Nephron (organoid): ENCODE measurements at regions not wholly inside any gene's neighbourhood (a gene's known extent, or its start where the extent isn't known, plus 50 kb on each side); places are given as distances from the start of the nearest gene placed in this dataset.
"Not testable (repeated sequence)": the region's sequence is repeated elsewhere in the genome, so short reads cannot be mapped to it uniquely, and the experiment has no call there.

Experiments used
- H3K27ac Mint-ChIP-seq, 3 experiments: 2 replicates each; pipeline ENCODE4 v1.8.0; 2020; ENCODE audit warnings: mixed read lengths in 3 of 3, mild to moderate bottlenecking in 2 of 3, moderate library complexity in 1 of 3
- H3K27me3 Mint-ChIP-seq: 2 replicates; pipeline ENCODE4 v1.8.0; 2021; ENCODE audit warnings: low read depth, mild to moderate bottlenecking, moderate library complexity, mixed read lengths
- H3K36me3 Mint-ChIP-seq: 2 replicates; pipeline ENCODE4 v1.8.0; 2020; ENCODE audit warnings: low read depth, mixed read lengths
- H3K4me1 Mint-ChIP-seq: 2 replicates; pipeline ENCODE4 v1.8.0; 2020; ENCODE audit warnings: mixed read lengths
- H3K4me3 Mint-ChIP-seq, 3 experiments: 2 replicates each; pipeline ENCODE4 v1.8.0; 2020; ENCODE audit warnings: mild to moderate bottlenecking in 3 of 3, mixed read lengths in 3 of 3, moderate library complexity in 2 of 3
- H3K9me3 Mint-ChIP-seq: 2 replicates; pipeline ENCODE4 v1.8.0; 2020; ENCODE audit warnings: mixed read lengths
- TF ChIP-seq, protein P1 (sequence below), 3 experiments: fragments of 200-600 bp; sonication (generic); IDR thresholded peaks; one replicate each; pipeline ENCODE4 v1.5.0; 2021; ENCODE audit warnings: antibody characterized with exemption in 3 of 3; ENCODE audit not compliant: unreplicated experiment in 3 of 3

DNA sequence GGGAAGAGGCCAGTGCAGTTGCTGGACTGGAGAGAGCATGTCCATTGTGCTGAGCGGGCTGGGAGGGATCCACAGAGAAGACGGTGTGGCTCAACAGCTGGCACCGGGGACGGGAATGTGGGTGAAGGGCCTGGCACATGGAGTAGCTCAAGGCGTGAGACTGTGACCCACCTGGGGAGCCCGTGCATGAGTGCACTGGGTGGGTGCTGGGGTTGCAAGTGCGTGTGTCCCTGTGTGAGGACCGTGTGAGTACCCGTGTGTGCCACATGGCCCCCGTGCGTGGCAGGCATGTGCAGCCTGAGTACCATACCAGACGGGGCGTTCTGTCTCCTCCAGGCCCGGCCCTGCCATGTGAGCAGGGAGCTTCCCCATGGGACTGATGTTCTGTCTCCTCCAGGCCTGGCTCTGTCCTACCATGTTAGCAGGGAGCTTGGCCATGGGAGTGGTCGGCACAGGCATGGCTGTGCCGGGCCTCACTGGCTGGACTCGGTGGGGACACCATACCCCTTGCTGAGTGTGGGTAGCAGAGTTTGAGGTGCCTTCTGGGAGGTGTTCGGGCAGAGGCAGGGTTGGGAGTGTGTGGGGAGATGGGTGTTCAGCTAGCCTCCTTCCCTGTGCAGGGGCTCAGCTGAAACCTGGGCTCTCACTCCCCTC, 234.4 kb downstream of the TMEM121 start:
- H3K27me3 Mint-ChIP-seq: no peaks in the 10 kb centered on the region
- TF ChIP-seq, protein P1, sequence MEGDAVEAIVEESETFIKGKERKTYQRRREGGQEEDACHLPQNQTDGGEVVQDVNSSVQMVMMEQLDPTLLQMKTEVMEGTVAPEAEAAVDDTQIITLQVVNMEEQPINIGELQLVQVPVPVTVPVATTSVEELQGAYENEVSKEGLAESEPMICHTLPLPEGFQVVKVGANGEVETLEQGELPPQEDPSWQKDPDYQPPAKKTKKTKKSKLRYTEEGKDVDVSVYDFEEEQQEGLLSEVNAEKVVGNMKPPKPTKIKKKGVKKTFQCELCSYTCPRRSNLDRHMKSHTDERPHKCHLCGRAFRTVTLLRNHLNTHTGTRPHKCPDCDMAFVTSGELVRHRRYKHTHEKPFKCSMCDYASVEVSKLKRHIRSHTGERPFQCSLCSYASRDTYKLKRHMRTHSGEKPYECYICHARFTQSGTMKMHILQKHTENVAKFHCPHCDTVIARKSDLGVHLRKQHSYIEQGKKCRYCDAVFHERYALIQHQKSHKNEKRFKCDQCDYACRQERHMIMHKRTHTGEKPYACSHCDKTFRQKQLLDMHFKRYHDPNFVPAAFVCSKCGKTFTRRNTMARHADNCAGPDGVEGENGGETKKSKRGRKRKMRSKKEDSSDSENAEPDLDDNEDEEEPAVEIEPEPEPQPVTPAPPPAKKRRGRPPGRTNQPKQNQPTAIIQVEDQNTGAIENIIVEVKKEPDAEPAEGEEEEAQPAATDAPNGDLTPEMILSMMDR (IDR thresholded peaks at IDR 0.05; ENCODE audit: unreplicated experiment in 3 of 3): no peak
- no peaks in the 10 kb centered on the region for H3K4me1 Mint-ChIP-seq
- no peak overlapping the region for H3K4me3 Mint-ChIP-seq
- H3K27ac Mint-ChIP-seq: no peak overlapping the region
- peaks cover 6% of the 10 kb centered on the region for H3K36me3 Mint-ChIP-seq
- peaks cover 37% of the 10 kb centered on the region for H3K9me3 Mint-ChIP-seq

DNA sequence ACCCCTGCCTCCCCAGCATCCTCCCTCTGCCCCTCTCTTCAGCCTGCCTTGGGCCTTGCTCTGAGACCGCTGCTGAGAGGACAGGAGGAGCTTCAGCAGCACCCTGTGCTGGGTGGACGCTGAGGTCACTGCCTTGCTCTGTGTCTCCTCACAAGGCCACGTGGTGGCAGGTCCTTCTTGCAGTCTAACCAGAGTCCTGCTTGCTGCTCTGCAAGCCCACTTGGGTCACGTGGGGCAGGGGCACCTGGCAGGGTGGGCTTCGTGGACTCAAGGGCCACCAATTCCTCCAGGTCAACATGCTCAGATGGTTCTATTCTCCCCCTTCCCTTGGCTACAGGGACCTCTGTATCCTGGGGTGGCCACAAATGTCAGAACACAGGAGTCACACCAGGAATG, 235.0 kb downstream of the TMEM121 start:
- H3K27ac Mint-ChIP-seq, H3K27me3 Mint-ChIP-seq, H3K36me3 Mint-ChIP-seq, H3K4me1 Mint-ChIP-seq, H3K4me3 Mint-ChIP-seq: not testable (repeated sequence)
- peaks cover 39% of the 10 kb centered on the region for H3K9me3 Mint-ChIP-seq

DNA sequence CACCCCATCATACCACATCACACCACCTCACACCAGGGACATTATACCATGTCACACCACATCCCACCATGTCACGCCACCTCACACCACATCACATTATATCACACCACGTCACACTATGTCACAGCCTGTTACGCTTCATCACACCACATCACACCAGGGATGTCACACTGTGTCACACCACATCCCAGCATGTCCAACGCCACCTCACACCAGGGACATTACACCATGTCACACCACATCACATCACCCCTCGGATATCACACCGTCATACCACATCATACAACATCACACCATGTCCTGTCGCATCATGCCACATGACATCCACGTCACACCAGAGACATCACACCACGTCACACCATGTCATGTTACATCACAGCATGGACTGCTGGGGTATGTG, 235.5 kb downstream of the TMEM121 start:
- Mint-ChIP-seq H3K4me1 (no peaks in the 10 kb centered on the region), H3K36me3 (peaks cover 6% of the 10 kb centered on the region), H3K9me3 (peaks cover 44% of the 10 kb centered on the region), H3K27ac (no peak overlapping the region), H3K27me3 (no peaks in the 10 kb centered on the region), H3K4me3 (no peak overlapping the region)
- TF ChIP-seq, protein P1 (IDR thresholded peaks at IDR 0.05; ENCODE audit: unreplicated experiment in 3 of 3): no peak

DNA sequence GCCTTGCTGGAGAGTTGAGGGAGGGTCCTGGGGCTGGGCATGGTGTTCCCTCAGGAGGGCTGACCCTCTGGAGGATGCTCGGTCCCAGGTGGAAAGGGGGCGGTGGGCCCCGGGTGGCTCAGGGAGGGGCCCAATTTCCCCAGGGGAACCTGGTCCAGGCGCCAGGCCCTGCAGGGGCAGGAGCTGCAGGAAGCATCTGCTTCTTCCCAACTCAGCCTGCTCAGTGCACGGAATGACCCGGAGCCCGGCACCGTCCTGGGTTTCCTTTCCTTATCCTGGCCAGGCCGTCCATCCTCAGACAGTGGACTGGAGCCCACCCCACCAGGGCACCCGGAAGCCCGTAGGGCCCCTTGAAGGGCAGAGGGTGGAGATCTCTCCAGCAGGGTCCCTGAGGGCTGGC, 235.9 kb downstream of the TMEM121 start:
- H3K27ac Mint-ChIP-seq, H3K36me3 Mint-ChIP-seq, H3K4me3 Mint-ChIP-seq, H3K4me1 Mint-ChIP-seq, H3K27me3 Mint-ChIP-seq: not testable (repeated sequence)
- H3K9me3 Mint-ChIP-seq: peaks cover 40% of the 10 kb centered on the region

DNA sequence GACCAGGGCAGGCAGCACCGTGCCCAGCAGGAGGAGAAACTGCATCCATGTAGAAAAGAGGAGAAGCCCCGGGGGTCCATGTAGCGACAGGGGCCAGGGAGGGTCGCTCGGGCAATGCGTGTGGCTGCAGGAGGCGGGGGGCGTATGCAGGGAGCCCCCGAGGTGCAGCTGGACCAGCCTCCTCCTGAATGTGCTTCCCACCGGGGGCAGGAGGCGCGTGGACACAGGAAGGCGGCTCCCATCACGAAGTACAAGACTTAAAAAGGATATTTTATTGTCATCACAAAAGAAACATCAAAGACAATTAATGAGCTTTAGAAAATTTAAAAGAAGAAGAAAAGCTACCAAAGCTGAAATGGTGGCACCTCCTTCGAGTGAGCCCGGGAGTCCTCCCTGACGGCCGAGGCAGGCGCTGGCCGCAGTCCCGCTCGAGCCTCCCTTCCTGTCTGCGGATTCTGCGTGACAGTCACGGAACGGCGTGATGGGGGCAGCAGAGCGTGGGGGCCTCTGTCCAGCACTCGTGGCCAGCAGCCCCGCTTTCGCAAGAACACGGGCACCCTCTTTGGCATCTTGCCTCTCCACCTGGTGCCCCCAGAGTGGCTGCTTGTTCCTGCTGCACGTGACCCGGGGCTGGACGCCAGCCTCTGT, 238.0 kb downstream of the TMEM121 start:
- H3K4me1 Mint-ChIP-seq, H3K27me3 Mint-ChIP-seq, H3K4me3 Mint-ChIP-seq, H3K27ac Mint-ChIP-seq, H3K36me3 Mint-ChIP-seq: not testable (repeated sequence)
- H3K9me3 Mint-ChIP-seq: peaks cover 25% of the 10 kb centered on the region

DNA sequence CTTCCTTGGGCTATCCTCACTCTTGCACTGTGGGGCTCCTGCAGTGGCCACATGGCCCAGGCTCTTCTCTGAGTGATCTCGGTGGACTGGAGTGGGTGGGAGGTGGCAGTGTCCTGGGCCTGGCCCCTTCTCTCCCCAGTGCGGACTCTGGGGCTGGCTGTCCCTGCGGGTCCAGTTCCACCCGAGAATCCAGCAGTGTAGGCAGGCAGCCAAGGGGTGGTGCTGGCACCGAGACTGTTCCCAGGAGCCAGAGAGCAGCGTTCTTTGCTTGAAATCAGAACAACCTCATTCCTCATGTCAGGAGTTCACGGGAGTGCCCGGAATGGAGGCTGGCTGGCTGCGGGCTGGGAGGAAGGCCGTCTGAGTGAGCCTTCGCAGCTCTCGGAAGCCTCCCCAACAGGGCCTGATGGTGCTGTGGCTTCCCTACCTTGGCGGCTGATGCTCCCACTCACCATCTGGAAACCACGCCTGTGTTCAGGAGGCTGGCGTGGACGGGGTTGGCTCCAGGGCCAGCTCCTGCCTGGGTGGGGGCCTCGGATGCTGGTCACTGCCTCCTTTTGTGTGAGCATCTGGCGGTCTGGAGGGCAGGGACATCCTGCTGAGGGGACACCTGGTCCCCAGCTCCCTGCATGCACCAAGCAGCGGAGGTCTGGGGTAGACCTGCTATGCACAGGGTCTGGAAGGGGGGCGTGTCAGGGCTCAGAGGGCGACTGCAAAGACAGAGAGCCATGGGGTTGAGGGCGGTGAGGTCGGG, 238.9 kb downstream of the TMEM121 start:
- not testable (repeated sequence) for H3K4me3 Mint-ChIP-seq, H3K27me3 Mint-ChIP-seq, H3K4me1 Mint-ChIP-seq, H3K36me3 Mint-ChIP-seq, H3K27ac Mint-ChIP-seq
- H3K9me3 Mint-ChIP-seq: peaks cover 24% of the 10 kb centered on the region

DNA sequence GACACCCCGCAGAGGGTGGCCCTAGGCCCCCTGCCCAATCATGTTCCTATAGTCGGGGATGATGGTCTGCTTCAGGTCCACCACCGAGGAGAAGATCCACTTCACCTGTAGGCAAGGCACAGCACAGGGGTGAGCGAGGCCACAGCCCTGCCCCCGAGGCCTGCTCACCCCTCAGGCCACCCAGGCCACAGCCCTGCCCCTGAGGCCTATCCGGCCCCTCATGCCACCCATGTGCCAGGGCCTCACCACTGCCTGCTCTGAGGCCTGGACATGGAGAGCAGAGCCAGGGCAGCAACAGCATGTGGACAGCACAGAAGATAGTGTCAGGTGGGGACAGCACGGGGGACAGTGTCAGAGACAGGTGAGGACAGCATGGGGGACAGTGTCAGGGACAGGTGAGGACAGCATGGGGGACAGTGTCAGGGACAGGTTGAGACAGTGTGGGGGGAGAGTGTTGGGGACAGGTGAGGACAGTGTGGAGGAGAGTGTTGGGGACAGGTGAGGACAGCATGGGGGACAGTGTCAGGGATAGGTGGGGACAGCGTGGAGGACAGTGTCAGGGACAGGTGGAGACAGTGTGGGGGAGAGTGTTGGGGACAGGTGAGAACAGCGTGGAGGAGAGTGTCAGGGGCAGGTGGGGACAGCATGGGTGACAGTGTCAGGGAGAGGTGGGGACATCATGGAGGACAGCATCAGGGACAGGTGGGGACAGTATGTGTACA, 239.7 kb downstream of the TMEM121 start:
- H3K36me3 Mint-ChIP-seq: peaks cover 6% of the 10 kb centered on the region
- H3K4me1 Mint-ChIP-seq: no peaks in the 10 kb centered on the region
- H3K27me3 Mint-ChIP-seq: no peaks in the 10 kb centered on the region
- TF ChIP-seq, protein P1 (IDR thresholded peaks at IDR 0.05; ENCODE audit: unreplicated experiment in 3 of 3): no peak
- no peak overlapping the region for H3K4me3 Mint-ChIP-seq
- peaks cover 24% of the 10 kb centered on the region for H3K9me3 Mint-ChIP-seq
- no peak overlapping the region for H3K27ac Mint-ChIP-seq
